ENCODE measurements at regions not wholly inside any gene's neighbourhood (a gene's known extent, or its start where the extent isn't known, plus 50 kb on each side); places are given as distances from the start of the nearest gene placed in this dataset.

DNA sequence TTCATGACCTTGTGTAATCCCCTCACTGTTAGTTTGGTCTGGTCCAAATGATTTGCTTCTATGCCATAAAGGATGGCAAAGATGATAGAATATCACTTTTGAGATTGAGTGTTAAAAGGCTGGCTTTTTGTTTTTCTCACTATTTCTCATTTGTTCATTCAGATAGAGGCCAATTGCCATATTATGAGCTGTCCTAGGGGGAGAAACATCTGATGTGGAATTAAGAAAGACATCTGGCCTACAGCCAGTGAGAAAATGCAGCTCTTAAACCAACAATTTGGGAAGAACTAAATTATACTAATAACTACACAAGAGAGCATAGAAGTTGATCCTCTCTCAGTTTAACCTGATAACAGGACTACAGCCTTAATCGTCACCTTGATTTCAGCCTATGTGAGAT is 1668.6 kb downstream of the GRIK2 start:
- DNase-seq (ENCODE audit: low read depth in 2 of 2): no peak

DNA sequence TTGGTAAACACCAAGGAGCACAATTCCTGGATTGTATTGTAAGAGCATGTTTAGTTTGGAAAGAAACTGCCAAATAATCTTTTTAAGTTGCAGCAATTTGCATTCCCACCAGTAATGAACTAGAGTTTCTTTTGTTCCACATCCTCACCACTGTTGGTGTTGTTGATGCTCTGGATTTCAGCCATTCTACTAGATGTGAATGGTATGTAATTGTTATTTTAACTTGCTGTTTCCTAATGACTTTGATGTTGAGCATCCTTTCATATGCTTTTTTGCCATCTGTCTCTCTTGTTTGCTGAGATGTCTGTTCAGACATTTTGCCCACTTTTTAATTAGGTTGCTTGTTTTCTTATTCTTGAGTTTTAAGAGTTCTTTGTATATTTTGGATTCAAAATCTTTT is 1654.1 kb downstream of the GRIK2 start:
- DNase-seq (ENCODE audit: low read depth in 2 of 2): no peak

DNA sequence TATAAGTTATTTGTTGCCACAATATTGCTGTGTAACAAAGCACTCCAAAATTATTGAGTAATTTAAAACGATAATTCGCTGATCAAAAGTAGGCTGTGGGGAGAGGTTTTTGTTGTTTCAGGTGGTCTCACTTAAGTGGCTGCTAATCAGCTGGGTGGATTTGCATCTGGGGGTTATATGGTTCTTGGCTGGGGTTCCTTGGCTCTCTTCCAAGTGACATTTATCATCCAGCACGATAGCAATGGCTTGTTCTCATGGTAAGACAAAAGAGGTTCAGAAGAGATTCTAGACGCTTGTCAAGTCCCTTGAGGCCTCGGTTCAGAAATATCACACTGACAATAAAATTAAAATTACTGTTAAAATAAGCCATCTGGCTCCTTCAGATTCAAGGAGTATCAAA is 1648.8 kb downstream of the GRIK2 start:
- DNase-seq (ENCODE audit: low read depth in 2 of 2): no peak

DNA sequence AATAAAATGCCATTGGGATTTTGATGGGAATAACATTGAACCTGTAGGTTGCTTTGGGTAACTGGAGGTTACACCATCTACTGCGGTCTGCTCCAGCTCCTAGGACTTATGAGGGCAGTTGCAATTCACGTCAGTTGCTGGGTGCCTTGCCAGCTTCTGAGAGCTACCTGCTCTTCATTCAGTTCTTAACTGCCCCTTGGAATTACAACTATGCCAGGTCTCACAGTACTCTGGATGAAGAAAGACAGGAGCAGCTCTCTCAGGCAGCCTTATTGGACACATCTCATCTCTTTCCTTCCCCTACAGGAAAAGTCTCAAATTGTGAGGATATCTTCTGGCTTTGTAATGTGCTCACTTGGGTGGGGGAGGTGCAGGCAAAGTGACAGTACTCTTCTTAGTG is 1643.3 kb downstream of the GRIK2 start:
- no peak for DNase-seq (ENCODE audit: low read depth in 2 of 2)

DNA sequence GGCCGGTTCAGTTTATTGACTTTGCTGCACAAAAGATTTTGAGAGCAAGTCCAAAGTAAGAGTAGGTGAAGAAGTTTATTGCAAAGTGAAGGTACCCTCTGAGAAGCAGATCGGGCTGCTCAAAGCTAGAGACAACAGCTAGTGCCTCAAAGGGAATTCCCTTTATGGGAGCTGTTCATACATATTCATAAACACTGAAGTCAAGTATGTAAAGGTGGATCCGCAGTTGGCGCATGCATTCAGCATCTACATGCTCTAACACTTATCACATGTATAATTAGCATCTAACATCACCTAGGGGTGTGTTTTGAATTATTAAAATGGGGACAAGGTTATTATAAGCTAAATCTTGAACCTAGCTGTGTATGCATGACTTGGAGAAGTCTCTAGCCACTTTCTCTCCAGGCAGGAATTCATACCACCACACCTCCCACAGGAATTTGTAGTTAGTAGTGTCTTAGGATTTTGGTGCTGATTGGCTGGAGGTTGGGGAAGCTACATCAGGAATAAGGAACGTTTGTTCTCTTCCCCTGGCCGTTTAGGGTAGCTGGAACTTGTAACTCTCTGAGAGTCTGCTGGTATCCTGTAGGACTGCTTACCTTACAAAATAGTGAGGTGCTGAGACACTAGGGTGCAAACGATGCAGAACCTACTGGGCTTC is 1633.9 kb downstream of the GRIK2 start:
- DNase-seq (ENCODE audit: low read depth in 2 of 2): no peak

DNA sequence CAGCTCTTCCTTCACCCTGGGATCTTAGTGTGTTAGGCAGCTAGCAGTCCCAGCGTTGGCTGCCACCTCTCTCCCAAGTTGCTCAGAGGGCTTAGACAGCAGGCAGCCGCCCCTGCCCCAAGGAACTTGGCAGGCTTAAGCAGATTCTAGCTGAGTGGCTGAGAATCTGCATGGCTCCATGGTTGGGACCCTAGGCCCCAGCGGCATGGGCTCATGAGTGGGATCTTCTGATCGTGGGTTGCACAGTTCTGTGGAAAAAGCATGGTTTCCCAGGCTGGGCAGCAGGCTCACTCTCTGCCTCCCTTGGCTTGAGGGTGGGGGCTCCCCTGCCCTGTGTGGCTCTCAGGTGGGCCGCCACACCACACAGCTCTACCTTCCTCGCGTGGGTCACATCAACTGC is 1624.9 kb downstream of the GRIK2 start:
- DNase-seq (ENCODE audit: low read depth in 2 of 2): no peak

DNA sequence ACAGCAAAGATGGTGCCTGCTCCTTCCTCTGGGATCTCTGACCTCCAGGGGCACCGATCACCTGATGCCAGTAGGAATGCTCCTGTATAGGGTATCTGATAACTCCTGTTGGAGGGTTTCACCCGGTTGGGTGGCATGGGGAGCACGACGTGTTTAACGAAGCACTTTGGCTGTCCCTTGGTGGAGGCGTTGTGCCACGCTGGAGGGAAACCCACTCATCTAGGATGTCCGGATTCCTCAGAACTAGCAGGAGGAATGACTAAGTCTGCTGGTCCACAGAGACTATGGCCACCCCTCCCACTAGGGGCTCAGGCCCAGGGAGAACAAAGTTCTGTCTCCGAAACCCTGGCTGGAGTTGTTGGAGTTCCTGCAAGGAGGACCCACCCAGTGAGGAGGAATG is 1624.4 kb downstream of the GRIK2 start:
- no peak for DNase-seq (ENCODE audit: low read depth in 2 of 2)

DNA sequence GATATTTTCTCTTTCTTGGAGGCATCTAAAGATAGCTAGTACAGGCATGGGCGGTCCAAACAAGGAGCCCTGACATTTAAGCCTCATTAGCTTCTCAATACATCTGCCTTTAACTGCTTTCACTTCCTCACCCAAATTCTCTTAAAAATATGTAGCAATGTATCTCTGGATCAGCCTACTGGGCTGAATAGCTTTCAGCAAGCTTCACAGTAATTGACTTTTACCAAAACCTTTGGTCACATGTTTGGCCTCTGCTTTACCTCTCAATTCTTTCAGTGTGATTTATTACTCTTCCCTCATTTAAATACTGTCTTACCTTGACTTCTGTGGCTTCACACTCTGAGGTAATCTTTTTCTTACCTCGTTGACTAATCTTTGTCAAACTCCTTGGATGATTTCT is 1618.1 kb downstream of the GRIK2 start:
- DNase-seq (ENCODE audit: low read depth in 2 of 2): no peak

DNA sequence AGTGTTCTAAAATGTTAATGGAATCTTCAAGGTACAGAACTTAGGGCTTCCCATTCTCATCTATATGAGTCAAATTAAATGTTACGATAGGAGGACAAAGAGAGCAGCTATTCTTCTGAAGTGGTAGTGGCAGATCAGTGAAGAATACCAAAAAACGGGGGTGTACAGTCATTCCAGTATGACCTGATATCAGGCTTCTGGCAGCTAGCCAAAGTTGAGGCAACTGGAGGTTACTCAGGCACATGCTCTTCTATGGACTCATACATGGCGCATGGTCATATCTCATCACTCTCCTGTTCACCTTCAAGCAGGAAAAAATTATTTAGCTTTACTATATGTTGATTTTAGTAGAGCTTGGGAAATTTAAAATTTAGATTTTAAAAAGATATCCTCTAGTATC is 1608.8 kb downstream of the GRIK2 start:
- DNase-seq (ENCODE audit: low read depth in 2 of 2): no peak

DNA sequence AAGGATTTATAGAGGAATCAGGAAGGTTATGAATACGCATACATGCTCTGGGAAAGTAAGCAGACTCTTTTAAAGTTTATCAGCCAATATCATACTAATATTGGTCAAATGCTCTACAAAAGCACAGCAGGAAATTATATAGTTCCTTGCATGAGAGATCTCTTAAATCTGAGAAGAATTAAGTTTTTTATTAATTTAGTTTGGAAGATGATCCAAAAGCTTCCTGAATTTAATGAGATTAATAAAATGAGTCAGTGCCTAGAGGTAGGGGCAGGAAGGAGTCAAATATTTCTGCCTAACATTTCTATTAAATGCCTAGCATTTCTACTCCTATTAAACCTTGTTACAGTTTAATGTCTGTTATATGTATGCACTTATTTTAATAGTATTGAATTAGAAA is 1608.2 kb downstream of the GRIK2 start:
- DNase-seq (ENCODE audit: low read depth in 2 of 2): no peak

DNA sequence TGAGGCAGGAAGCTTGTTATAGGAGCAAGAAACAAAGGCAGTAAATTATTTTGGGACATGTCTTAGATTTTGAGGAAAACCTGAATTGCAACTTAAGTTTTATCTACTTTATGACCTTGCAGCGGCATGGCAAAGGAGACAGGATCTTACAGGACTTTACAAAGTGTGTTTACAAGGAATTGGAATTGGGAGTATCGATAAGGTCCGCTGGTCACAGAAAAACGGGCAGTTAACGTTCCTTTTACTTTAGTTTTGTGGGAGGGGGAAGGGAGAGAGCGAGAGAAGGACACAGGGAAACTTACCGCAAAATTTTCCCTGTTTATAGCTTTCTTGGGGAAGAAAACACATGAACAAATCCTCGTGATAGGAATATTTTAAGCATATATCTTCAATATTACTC is 1607.2 kb downstream of the GRIK2 start:
- DNase-seq (ENCODE audit: low read depth in 2 of 2): no peak

DNA sequence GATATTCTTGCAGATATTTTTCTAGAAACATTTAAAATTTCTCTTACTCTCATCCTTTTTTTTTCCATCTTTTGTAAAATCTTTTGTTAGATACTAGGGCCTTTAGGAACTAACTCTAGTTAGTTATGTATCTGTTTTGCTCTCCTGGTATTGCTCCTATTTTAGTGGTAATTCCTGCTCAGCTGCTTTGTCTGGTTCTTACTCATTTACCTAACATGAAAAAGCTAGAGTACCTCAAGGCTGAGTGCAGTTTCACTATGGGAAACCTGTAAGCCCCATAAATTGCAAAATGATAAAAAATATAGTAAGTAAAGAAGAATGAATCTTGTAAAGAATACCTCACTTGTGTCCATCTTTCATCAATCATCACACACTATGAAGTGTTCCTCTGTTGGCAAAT is 1602.0 kb downstream of the GRIK2 start:
- DNase-seq (ENCODE audit: low read depth in 2 of 2): no peak

DNA sequence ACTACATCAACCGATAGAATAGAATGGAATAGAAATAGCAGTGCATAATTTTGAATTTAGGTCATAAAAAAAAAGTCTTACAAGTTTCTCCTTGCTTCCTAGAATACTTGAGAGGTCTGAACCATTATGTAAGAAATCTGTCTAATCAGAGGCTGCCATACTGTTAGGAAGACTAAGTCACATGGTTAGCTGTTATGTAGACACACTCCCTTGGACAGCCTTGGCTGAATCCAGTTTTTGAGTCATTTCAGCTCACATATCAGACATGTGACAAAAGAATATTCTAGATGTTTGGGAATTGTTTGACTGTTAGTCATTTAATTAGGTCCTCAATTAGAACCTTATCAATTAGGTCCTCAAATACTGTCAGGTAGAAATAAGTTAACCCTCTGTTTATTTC is 1601.4 kb downstream of the GRIK2 start:
- no peak for DNase-seq (ENCODE audit: low read depth in 2 of 2)

DNA sequence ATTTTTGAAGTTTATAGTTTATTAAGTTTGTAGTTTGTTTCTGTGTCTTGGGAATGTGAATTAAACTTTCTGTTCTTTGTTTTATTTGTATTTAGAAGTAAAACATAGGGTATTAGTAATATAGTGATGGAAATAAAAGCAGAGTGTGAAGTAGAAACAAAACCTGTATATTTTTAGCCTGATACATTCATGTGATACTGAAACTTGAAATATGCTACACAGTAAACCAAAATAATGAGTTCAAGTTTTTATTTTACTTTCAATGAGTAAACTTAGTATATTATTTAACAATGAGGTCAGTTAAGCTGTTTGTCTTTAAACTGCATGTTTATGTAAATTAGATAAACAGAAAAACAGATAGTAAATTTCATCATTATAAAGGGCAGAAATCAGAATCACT is 1592.6 kb downstream of the GRIK2 start:
- DNase-seq (ENCODE audit: low read depth in 2 of 2): no peak

DNA sequence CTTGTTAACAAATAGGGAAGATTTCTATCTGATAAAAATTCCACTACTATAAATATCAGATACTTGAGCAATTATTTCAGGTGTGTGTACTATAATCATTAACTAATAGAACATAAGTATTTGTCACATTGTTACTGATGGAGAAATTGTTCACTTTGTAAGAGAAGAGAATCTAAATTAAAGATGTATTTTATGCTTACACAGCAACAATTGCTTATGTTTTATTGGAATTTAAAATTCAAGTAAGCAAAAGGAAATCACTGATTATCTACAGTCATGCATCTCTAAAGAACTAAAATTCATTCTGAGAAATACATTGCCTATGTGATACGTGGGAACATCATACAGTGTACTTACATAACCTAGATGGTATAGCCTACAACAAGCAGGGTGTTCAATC is 1590.8 kb downstream of the GRIK2 start:
- DNase-seq (ENCODE audit: low read depth in 2 of 2): no peak

DNA sequence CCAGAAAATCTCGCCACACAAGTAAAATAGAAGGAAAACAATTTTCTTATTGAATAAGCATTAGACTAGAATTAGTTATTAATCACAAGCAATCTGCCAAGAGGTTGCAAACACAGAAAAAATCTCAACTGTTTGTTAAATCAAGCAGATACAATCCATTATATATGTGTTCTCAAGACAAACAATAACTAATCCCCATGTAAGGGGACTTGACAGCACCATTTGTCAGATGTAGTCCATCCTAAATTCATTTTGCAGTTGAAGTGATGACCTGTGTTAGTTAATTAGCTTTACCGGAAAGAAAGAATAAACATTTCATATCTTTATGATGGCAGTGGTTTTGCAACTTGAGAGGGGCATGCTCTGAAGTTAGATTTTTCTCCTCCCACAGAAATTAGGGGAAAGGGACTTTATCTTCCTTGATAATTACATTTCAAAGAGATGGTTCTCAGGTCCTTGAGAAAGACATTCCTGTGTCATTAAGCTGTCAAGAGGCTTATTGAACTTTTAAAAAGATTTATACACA is 1588.0 kb downstream of the GRIK2 start:
- no peak for DNase-seq (ENCODE audit: low read depth in 2 of 2)

DNA sequence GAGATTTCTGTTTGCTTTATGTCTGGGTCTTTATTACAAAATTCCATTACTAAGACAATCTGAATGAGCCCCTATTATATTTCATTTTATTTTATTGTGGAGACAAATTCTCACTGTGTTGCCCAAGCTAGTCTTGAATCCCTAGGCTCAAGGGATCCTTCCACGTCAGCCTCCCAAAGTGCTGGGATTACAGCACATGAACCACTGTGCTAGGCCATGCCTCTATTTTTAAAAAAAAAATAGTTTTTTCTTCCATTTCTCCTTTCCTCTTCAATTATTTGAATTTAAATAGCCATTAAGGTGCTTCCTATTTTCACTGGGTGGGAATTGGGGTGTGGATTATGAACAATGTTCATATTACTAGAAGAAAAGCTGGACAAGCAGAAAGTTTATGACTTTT is 1587.4 kb downstream of the GRIK2 start:
- DNase-seq (ENCODE audit: low read depth in 2 of 2): no peak

DNA sequence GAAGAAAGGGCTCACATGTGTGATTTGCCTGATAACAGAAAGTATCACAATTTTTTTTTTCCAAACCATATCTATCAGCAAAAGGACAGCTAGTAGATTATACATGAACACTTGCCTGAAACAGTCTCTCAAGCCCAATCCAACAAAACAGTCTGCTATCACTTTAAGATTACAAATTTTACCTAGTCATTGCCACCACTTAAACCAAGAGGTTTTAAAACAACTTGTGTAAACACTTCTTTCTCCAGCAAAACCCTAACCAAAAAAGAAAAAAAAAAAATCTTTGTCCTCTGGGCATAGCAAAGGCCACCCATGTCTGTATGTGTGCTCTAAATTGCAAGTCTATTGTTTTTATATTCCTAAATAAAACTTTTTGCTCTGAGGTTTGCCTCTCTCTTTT is 1568.4 kb downstream of the GRIK2 start:
- no peak for DNase-seq (ENCODE audit: low read depth in 2 of 2)

DNA sequence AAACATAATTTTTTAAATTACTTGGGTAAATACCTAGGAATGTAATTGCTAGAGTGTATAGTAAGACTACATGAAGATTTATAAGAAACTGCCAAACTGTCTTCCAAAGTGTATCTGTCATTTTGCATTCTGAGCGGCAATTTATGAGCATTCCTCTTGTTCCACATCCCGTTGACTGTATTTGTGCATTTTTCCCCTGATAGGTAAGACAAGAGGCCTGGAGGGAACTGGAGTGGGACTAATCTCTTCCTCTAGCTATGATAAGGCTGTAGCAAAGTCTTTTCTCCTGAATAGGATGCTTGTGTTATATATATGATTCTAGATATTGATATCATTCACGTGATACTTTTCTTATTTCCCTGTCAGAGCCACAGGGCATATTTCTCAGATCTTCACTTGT is 1557.5 kb downstream of the GRIK2 start:
- DNase-seq (ENCODE audit: low read depth in 2 of 2): no peak

DNA sequence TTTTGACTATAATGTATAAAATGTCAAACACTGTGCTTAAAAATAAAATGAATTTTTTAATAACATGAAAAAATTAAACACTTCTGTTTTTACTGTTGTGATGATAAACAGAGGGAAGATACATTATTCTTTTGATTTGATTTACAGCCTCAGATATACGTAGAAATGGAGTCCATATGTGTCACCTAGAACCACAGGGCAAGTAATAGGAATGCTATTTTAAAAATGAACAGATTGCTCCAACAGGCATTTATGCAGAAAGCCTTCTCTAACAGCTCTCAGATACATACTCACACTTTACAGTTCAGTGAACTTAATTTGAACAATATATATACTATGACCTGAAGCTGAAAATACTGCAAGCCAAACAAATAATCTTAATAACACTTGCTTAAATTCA is 1551.0 kb downstream of the GRIK2 start:
- no peak for DNase-seq (ENCODE audit: low read depth in 2 of 2)

DNA sequence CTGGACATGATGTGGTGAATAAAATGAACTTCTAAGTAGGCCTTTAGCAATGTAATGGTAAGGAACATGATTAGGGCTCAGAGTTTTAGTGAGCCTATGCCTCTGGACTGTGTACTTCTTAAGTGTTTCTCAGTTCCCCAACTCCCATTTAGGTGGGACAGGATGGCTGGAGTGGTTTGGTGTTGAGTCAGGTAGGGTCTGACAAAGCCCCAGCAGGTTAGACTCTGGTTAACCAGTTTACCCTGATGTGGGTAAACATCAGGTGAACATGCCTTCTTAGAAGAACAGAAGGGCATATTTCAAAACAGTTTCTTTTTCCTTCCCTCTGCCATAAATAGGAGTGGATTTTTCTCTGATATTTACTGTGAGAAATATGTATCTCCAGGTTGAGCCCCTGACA is 1548.7 kb downstream of the GRIK2 start:
- DNase-seq (ENCODE audit: low read depth in 2 of 2): no peak

DNA sequence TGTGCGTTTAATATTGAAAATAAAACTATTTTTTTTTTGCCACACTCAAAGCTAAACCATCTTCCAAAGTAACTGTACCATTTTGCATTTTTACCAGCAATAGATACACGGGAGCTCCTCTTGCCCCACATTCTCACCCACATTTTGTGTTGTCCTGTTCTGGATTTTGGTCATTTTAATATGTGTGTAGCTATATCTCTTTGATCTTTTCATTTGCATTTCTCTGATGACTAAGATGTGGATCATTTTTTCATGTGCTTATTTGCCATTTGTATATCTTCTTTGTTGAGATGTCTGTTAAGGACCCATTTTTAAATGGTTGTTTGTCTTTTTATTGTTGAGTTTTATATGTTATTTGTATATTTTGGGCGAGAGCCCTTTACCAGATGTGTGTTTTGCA is 1543.5 kb downstream of the GRIK2 start:
- no peak for DNase-seq (ENCODE audit: low read depth in 2 of 2)

DNA sequence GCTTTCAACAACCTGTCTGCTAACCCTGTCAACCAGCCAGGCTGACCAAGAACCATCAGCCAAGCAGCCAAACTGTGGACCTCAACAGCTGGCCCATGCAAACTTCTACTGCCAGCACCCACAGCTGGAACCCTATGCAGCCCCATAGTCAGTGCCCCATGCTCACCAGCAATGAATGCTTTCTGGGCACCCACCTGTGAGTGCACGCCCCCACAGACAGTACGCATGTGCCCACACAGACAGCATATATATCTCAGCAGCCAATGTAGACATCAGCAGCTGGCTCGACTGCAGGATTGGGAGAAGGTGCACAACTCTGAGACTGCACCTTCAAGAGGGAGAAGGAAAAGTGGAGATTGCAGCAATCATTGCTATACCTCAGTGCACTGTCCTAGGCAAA is 1534.6 kb downstream of the GRIK2 start:
- DNase-seq (ENCODE audit: low read depth in 2 of 2): no peak

DNA sequence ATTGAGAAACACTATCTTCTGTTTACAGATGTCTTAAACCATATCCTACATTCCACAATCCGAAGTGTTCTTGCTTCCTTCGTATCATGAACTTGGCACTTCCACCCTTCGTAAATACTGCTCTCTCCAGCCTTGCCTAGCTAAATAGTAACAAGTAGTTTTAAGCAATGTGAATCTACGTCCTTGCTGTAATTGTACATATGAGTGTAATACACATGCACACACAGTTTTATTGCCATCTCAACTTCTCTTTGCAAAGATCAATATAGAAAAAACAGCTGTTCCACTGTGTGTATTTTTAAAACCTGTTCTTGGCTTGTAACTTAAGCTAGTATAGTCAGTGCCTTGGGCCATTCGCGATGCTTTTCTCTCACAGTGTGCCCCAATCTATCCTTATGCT is 1524.7 kb downstream of the GRIK2 start:
- no peak for DNase-seq (ENCODE audit: low read depth in 2 of 2)
